Activated naive CD4-positive, alpha-beta T cell treated with anti-CD3 and anti-CD28 coated beads, Interleukin-2, amount 50 U/mL, for 16 hours (primary cell): ENCODE measurements at regions not wholly inside any gene's neighbourhood (a gene's known extent, or its start where the extent isn't known, plus 50 kb on each side); places are given as distances from the start of the nearest gene placed in this dataset.
"Not testable (repeated sequence)": the region's sequence is repeated elsewhere in the genome, so short reads cannot be mapped to it uniquely, and the experiment has no call there.

Experiments
- DNase-seq: peaks from one replicate; pipeline ENCODE4 v3.0.0-alpha.2; 2020

GRCh38 chr3:87792534-87793336, 266.1 kb downstream of the CGGBP1 start, which contains the start of gene HTR1F:
TSS of gene HTR1F (plus strand) at chr3:87792706.
- DNase-seq, result peak; percentile 12

- DNase-seq, result no peak
Measured at GRCh38 chr3:87792198-87792533, 266.6 kb downstream of the CGGBP1 start.

- no peak for DNase-seq
Measured at GRCh38 chr3:87791248-87792027, 267.4 kb downstream of the CGGBP1 start.

GRCh38 chr3:87789049-87789448, 269.8 kb downstream of the CGGBP1 start:
- DNase-seq, result not testable (repeated sequence)

- no peak for DNase-seq
Measured at GRCh38 chr3:87788516-87788915, 270.3 kb downstream of the CGGBP1 start.

- no peak for DNase-seq
Measured at GRCh38 chr3:87780811-87781210, 278.0 kb downstream of the CGGBP1 start.

- no peak for DNase-seq
Measured at GRCh38 chr3:87778876-87779275, 279.9 kb downstream of the CGGBP1 start.

- peak; percentile 30 for DNase-seq
Measured at GRCh38 chr3:87771337-87772192, 287.2 kb downstream of the CGGBP1 start.

GRCh38 chr3:87766721-87767120, 292.1 kb downstream of the CGGBP1 start:
- DNase-seq, result no peak

- no peak for DNase-seq
Measured at GRCh38 chr3:87765256-87765655, 293.5 kb downstream of the CGGBP1 start.

- DNase-seq, result no peak
Measured at GRCh38 chr3:87761795-87762194, 297.0 kb downstream of the CGGBP1 start.

- no peak for DNase-seq
Measured at GRCh38 chr3:87761341-87761740, 297.5 kb downstream of the CGGBP1 start.

- no peak for DNase-seq
Measured at GRCh38 chr3:87756616-87757015, 302.2 kb downstream of the CGGBP1 start.

- DNase-seq, result no peak
Measured at GRCh38 chr3:87755852-87756251, 303.0 kb downstream of the CGGBP1 start.

- no peak for DNase-seq
Measured at GRCh38 chr3:87742250-87742649, 316.6 kb downstream of the CGGBP1 start.

- DNase-seq, result not testable (repeated sequence)
Measured at GRCh38 chr3:87740894-87741293, 317.9 kb downstream of the CGGBP1 start.

GRCh38 chr3:87737817-87738216, 321.0 kb downstream of the CGGBP1 start:
- not testable (repeated sequence) for DNase-seq

GRCh38 chr3:87733671-87734367, 325.0 kb downstream of the CGGBP1 start:
- no peak for DNase-seq

GRCh38 chr3:87732294-87732693, 326.5 kb downstream of the CGGBP1 start:
- no peak for DNase-seq

- DNase-seq, result no peak
Measured at GRCh38 chr3:87727783-87728182, 331.0 kb downstream of the CGGBP1 start.

- no peak for DNase-seq
Measured at GRCh38 chr3:87719060-87719459, 339.7 kb downstream of the CGGBP1 start.

- no peak for DNase-seq
Measured at GRCh38 chr3:87710511-87710910, 348.3 kb downstream of the CGGBP1 start.

GRCh38 chr3:87710028-87710427, 348.8 kb downstream of the CGGBP1 start:
- no peak for DNase-seq
